ENCODE measurements at regions not wholly inside any gene's neighbourhood (a gene's known extent, or its start where the extent isn't known, plus 50 kb on each side); places are given as distances from the start of the nearest gene placed in this dataset.

GRCh38 chr3:104854468-104854867 lies 512.2 kb upstream of the ALCAM start:
- Histone ChIP-seq H3K9ac (ENCODE audit: low read length in 2 of 2) (no peak overlapping the region), H3K4me3 (ENCODE audit: low read length in 2 of 2) (no peak overlapping the region), H3K4me1 (ENCODE audit: control insufficient read depth, insufficient read depth, low read length) (no peaks in the 10 kb centered on the region), H3K36me3 (ENCODE audit: control insufficient read depth in 2 of 2, insufficient read depth in 2 of 2, low read length in 2 of 2) (no peaks in the 10 kb centered on the region), H3K27me3 (ENCODE audit: control insufficient read depth in 1 of 2, insufficient read depth in 2 of 2, low read length in 2 of 2) (no peaks in the 10 kb centered on the region), H3K27ac (ENCODE audit: low read length) (no peak overlapping the region), H3K9me3 (ENCODE audit: control insufficient read depth in 2 of 2, low read length in 2 of 2) (no peaks in the 10 kb centered on the region)

- no peaks in the 10 kb centered on the region for H3K4me1 ChIP-seq (ENCODE audit: control insufficient read depth, insufficient read depth, low read length)
- H3K9ac ChIP-seq (ENCODE audit: low read length in 2 of 2): no peak overlapping the region
- H3K27me3 ChIP-seq (ENCODE audit: control insufficient read depth in 1 of 2, insufficient read depth in 2 of 2, low read length in 2 of 2): no peaks in the 10 kb centered on the region
- H3K9me3 ChIP-seq (ENCODE audit: control insufficient read depth in 2 of 2, low read length in 2 of 2): no peaks in the 10 kb centered on the region
- H3K36me3 ChIP-seq (ENCODE audit: control insufficient read depth in 2 of 2, insufficient read depth in 2 of 2, low read length in 2 of 2): no peaks in the 10 kb centered on the region
- no peak overlapping the region for H3K4me3 ChIP-seq (ENCODE audit: low read length in 2 of 2)
- no peak overlapping the region for H3K27ac ChIP-seq (ENCODE audit: low read length)
Observed at GRCh38 chr3:104855702-104856101, 511.0 kb upstream of the ALCAM start.

GRCh38 chr3:104856741-104857140 lies 510.0 kb upstream of the ALCAM start:
- H3K27me3 ChIP-seq (ENCODE audit: control insufficient read depth in 1 of 2, insufficient read depth in 2 of 2, low read length in 2 of 2): no peaks in the 10 kb centered on the region
- H3K4me1 ChIP-seq (ENCODE audit: control insufficient read depth, insufficient read depth, low read length): no peaks in the 10 kb centered on the region
- no peak overlapping the region for H3K4me3 ChIP-seq (ENCODE audit: low read length in 2 of 2)
- no peak overlapping the region for H3K27ac ChIP-seq (ENCODE audit: low read length)
- H3K9ac ChIP-seq (ENCODE audit: low read length in 2 of 2): no peak overlapping the region
- H3K36me3 ChIP-seq (ENCODE audit: control insufficient read depth in 2 of 2, insufficient read depth in 2 of 2, low read length in 2 of 2): no peaks in the 10 kb centered on the region
- H3K9me3 ChIP-seq (ENCODE audit: control insufficient read depth in 2 of 2, low read length in 2 of 2): no peaks in the 10 kb centered on the region

- H3K9me3 ChIP-seq (ENCODE audit: control insufficient read depth in 2 of 2, low read length in 2 of 2): no peaks in the 10 kb centered on the region
- H3K9ac ChIP-seq (ENCODE audit: low read length in 2 of 2): no peak overlapping the region
- H3K27ac ChIP-seq (ENCODE audit: low read length): no peak overlapping the region
- no peak overlapping the region for H3K4me3 ChIP-seq (ENCODE audit: low read length in 2 of 2)
- no peaks in the 10 kb centered on the region for H3K4me1 ChIP-seq (ENCODE audit: control insufficient read depth, insufficient read depth, low read length)
- no peaks in the 10 kb centered on the region for H3K27me3 ChIP-seq (ENCODE audit: control insufficient read depth in 1 of 2, insufficient read depth in 2 of 2, low read length in 2 of 2)
- no peaks in the 10 kb centered on the region for H3K36me3 ChIP-seq (ENCODE audit: control insufficient read depth in 2 of 2, insufficient read depth in 2 of 2, low read length in 2 of 2)
Observed at GRCh38 chr3:104868291-104868690, 498.4 kb upstream of the ALCAM start.

GRCh38 chr3:104870276-104870675 lies 496.4 kb upstream of the ALCAM start:
- no peaks in the 10 kb centered on the region for H3K36me3 ChIP-seq (ENCODE audit: control insufficient read depth in 2 of 2, insufficient read depth in 2 of 2, low read length in 2 of 2)
- no peak overlapping the region for H3K27ac ChIP-seq (ENCODE audit: low read length)
- H3K27me3 ChIP-seq (ENCODE audit: control insufficient read depth in 1 of 2, insufficient read depth in 2 of 2, low read length in 2 of 2): no peaks in the 10 kb centered on the region
- H3K9ac ChIP-seq (ENCODE audit: low read length in 2 of 2): no peak overlapping the region
- H3K4me1 ChIP-seq (ENCODE audit: control insufficient read depth, insufficient read depth, low read length): no peaks in the 10 kb centered on the region
- H3K4me3 ChIP-seq (ENCODE audit: low read length in 2 of 2): no peak overlapping the region
- no peaks in the 10 kb centered on the region for H3K9me3 ChIP-seq (ENCODE audit: control insufficient read depth in 2 of 2, low read length in 2 of 2)

- no peaks in the 10 kb centered on the region for H3K27me3 ChIP-seq (ENCODE audit: control insufficient read depth in 1 of 2, insufficient read depth in 2 of 2, low read length in 2 of 2)
- H3K9ac ChIP-seq (ENCODE audit: low read length in 2 of 2): no peak overlapping the region
- no peak overlapping the region for H3K4me3 ChIP-seq (ENCODE audit: low read length in 2 of 2)
- no peak overlapping the region for H3K27ac ChIP-seq (ENCODE audit: low read length)
- H3K4me1 ChIP-seq (ENCODE audit: control insufficient read depth, insufficient read depth, low read length): no peaks in the 10 kb centered on the region
- H3K9me3 ChIP-seq (ENCODE audit: control insufficient read depth in 2 of 2, low read length in 2 of 2): no peaks in the 10 kb centered on the region
- no peaks in the 10 kb centered on the region for H3K36me3 ChIP-seq (ENCODE audit: control insufficient read depth in 2 of 2, insufficient read depth in 2 of 2, low read length in 2 of 2)
Observed at GRCh38 chr3:104873331-104873730, 493.4 kb upstream of the ALCAM start.

- Histone ChIP-seq H3K9me3 (ENCODE audit: control insufficient read depth in 2 of 2, low read length in 2 of 2) (no peaks in the 10 kb centered on the region), H3K36me3 (ENCODE audit: control insufficient read depth in 2 of 2, insufficient read depth in 2 of 2, low read length in 2 of 2) (no peaks in the 10 kb centered on the region), H3K27me3 (ENCODE audit: control insufficient read depth in 1 of 2, insufficient read depth in 2 of 2, low read length in 2 of 2) (no peaks in the 10 kb centered on the region), H3K9ac (ENCODE audit: low read length in 2 of 2) (no peak overlapping the region), H3K4me3 (ENCODE audit: low read length in 2 of 2) (no peak overlapping the region), H3K4me1 (ENCODE audit: control insufficient read depth, insufficient read depth, low read length) (no peaks in the 10 kb centered on the region), H3K27ac (ENCODE audit: low read length) (no peak overlapping the region)
Observed at GRCh38 chr3:104878395-104878794, 488.3 kb upstream of the ALCAM start.

GRCh38 chr3:104879919-104880318 lies 486.8 kb upstream of the ALCAM start:
- Histone ChIP-seq H3K27ac (ENCODE audit: low read length) (no peak overlapping the region), H3K36me3 (ENCODE audit: control insufficient read depth in 2 of 2, insufficient read depth in 2 of 2, low read length in 2 of 2) (no peaks in the 10 kb centered on the region), H3K9ac (ENCODE audit: low read length in 2 of 2) (no peak overlapping the region), H3K4me1 (ENCODE audit: control insufficient read depth, insufficient read depth, low read length) (no peaks in the 10 kb centered on the region), H3K9me3 (ENCODE audit: control insufficient read depth in 2 of 2, low read length in 2 of 2) (no peaks in the 10 kb centered on the region), H3K4me3 (ENCODE audit: low read length in 2 of 2) (no peak overlapping the region), H3K27me3 (ENCODE audit: control insufficient read depth in 1 of 2, insufficient read depth in 2 of 2, low read length in 2 of 2) (no peaks in the 10 kb centered on the region)

- H3K4me1 ChIP-seq (ENCODE audit: control insufficient read depth, insufficient read depth, low read length): no peaks in the 10 kb centered on the region
- no peaks in the 10 kb centered on the region for H3K27me3 ChIP-seq (ENCODE audit: control insufficient read depth in 1 of 2, insufficient read depth in 2 of 2, low read length in 2 of 2)
- H3K36me3 ChIP-seq (ENCODE audit: control insufficient read depth in 2 of 2, insufficient read depth in 2 of 2, low read length in 2 of 2): no peaks in the 10 kb centered on the region
- no peak overlapping the region for H3K27ac ChIP-seq (ENCODE audit: low read length)
- H3K4me3 ChIP-seq (ENCODE audit: low read length in 2 of 2): no peak overlapping the region
- no peak overlapping the region for H3K9ac ChIP-seq (ENCODE audit: low read length in 2 of 2)
- H3K9me3 ChIP-seq (ENCODE audit: control insufficient read depth in 2 of 2, low read length in 2 of 2): no peaks in the 10 kb centered on the region
Observed at GRCh38 chr3:104885214-104885814, 481.4 kb upstream of the ALCAM start.

- H3K9ac ChIP-seq (ENCODE audit: low read length in 2 of 2): no peak overlapping the region
- H3K4me1 ChIP-seq (ENCODE audit: control insufficient read depth, insufficient read depth, low read length): no peaks in the 10 kb centered on the region
- H3K36me3 ChIP-seq (ENCODE audit: control insufficient read depth in 2 of 2, insufficient read depth in 2 of 2, low read length in 2 of 2): no peaks in the 10 kb centered on the region
- H3K9me3 ChIP-seq (ENCODE audit: control insufficient read depth in 2 of 2, low read length in 2 of 2): no peaks in the 10 kb centered on the region
- no peak overlapping the region for H3K27ac ChIP-seq (ENCODE audit: low read length)
- no peak overlapping the region for H3K4me3 ChIP-seq (ENCODE audit: low read length in 2 of 2)
- no peaks in the 10 kb centered on the region for H3K27me3 ChIP-seq (ENCODE audit: control insufficient read depth in 1 of 2, insufficient read depth in 2 of 2, low read length in 2 of 2)
Observed at GRCh38 chr3:104886220-104886995, 480.3 kb upstream of the ALCAM start.

GRCh38 chr3:104887069-104887468 lies 479.6 kb upstream of the ALCAM start:
- Histone ChIP-seq H3K9me3 (ENCODE audit: control insufficient read depth in 2 of 2, low read length in 2 of 2) (no peaks in the 10 kb centered on the region), H3K4me3 (ENCODE audit: low read length in 2 of 2) (no peak overlapping the region), H3K36me3 (ENCODE audit: control insufficient read depth in 2 of 2, insufficient read depth in 2 of 2, low read length in 2 of 2) (no peaks in the 10 kb centered on the region), H3K27ac (ENCODE audit: low read length) (no peak overlapping the region), H3K4me1 (ENCODE audit: control insufficient read depth, insufficient read depth, low read length) (no peaks in the 10 kb centered on the region), H3K27me3 (ENCODE audit: control insufficient read depth in 1 of 2, insufficient read depth in 2 of 2, low read length in 2 of 2) (no peaks in the 10 kb centered on the region), H3K9ac (ENCODE audit: low read length in 2 of 2) (no peak overlapping the region)
